SK-N-MC (cell line): ENCODE measurements at regions not wholly inside any gene's neighbourhood (a gene's known extent, or its start where the extent isn't known, plus 50 kb on each side); places are given as distances from the start of the nearest gene placed in this dataset.

Source experiments
- EZH2 ChIP-seq: fragments of 200-600 bp; sonication (generic); IDR thresholded peaks from one replicate; pipeline ENCODE4 v1.6.1; 2017; ENCODE audit warnings: antibody characterized with exemption
- POLR2AphosphoS5 ChIP-seq: IDR thresholded peaks from 2 replicates; pipeline ENCODE4 v1.6.1; 2012; ENCODE audit warnings: mild to moderate bottlenecking, low read depth, low read length, borderline replicate concordance

DNA sequence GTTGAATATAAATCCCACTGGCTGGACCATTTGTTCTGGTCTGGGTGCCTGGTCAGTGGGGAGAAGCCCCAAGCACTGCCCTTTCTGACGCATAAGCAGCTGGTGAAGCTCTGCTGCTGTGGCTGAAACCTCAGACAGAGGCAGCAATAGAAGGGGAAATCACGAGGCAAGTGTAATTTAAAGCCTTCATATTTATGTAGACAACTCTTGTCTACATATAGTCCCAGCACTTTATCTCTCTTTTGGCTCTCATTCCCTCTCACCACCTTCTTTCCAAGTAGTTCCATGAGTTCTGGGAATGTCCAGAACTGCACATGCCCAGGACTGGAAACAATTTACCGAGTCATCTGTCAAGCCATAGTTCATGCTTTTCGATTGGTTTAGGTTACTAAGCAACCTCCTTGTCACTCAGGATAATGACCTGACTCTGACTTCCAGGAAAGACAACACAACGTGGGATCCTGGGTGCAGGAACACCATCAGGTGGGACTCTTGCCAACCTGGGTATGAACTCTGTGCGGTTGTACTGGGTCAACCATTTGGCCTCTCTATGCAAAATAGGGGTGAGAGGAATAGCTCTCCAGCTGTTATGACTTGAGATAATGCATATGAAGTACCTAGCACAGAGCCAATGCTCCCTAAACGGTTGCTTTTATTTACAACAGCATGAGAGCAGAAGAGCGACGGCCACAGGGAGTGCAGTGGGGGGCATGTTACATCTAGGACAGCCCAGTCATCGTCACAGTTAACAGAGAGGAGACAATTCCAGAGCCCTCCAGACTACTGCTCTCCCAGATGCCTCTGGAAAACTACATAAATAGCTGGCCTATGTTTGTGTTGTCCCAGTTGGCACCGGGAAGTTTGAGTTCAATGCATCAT is 321.9 kb downstream of the FOXO1 start:
- TF ChIP-seq POLR2AphosphoS5 (no peak), EZH2 (no peak)
